SIG-M5 treated with dmso at 0.1 percent for 504 hours (cell line): ENCODE measurements at regions not wholly inside any gene's neighbourhood (a gene's known extent, or its start where the extent isn't known, plus 50 kb on each side); places are given as distances from the start of the nearest gene placed in this dataset.
"Not testable (repeated sequence)": the region's sequence is repeated elsewhere in the genome, so short reads cannot be mapped to it uniquely, and the experiment has no call there.

Source experiments
- DNase-seq: peaks from one replicate; lab custom pipeline; 2025; ENCODE audit not compliant: unreplicated experiment; lab: John Stamatoyannopoulos, UW

DNA sequence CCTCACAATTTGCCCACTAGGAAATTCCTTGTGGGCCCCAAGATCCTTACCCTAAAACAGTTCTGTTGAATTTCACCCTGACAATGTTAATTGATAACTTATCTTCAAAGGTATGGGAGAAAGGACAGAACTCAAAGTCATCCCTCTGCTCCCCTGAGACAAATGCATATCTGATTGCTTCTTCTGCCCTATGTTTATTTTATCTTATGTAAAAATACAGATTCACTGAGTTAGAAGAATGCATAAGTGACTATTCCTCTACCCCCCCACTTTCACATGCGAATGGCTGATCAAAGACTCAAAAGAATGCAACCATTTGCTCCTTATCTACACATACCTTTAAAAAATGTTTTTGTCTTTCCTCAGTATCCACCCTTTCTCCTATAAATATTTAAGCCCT lies 235.7 kb upstream of the SEMA3C start:
- no peak for DNase-seq

DNA sequence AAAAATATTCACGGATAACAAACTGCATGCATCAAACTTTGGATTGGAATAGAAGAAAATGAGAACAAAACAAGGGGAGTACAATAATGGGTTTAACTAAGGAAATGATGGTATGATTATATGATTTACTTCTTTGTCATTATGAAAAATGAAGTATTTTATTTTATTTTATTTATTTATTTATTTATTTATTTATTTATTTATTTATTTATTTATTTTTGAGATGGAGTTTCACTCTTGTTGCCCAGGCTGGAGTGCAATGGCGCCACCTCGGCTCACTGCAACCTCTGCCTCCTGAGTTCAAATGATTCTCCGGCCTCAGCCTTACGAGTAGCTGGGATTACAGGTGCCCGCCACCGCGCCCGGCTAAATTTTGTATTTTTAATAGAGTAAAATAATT lies 234.1 kb upstream of the SEMA3C start:
- DNase-seq: not testable (repeated sequence)

DNA sequence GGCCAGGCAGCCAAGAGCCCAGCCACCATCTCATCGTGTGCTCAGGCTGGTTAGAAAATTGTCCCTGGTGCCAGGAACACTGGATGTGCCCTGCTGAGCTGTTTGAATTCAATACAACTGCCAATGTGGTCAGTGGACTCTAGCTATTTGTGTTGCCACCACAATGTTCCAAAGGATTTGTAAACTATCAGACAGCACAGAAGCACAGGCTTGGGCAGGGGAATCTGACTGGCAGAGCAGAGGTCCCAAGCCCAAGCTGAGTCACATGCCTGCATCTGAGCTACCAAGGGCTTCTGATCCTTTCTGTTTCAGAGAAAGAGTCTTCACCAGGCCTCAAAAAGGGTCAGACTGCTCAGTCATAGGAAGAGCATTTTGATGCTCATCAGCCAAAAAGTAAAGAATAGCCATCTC lies 232.1 kb upstream of the SEMA3C start:
- no peak for DNase-seq

DNA sequence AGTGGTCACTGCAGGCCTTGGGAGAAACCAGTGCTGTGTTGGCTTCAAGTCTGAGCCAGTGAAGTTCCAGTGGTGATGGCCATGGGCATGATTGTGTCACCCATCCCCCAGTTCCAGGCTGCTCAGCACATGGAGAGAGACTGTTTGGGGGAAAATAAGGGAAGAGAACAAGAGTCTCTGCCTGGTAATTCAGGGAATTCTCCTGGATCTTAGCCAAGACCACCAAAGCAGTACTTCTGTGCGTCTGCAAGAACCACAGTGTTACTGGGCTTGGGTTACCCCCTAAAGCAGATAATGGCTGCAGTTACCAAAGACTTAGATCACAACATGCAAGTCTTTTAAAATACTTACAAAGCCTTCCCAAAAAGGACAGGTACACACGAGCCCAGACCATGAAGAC lies 225.0 kb upstream of the SEMA3C start:
- no peak for DNase-seq

DNA sequence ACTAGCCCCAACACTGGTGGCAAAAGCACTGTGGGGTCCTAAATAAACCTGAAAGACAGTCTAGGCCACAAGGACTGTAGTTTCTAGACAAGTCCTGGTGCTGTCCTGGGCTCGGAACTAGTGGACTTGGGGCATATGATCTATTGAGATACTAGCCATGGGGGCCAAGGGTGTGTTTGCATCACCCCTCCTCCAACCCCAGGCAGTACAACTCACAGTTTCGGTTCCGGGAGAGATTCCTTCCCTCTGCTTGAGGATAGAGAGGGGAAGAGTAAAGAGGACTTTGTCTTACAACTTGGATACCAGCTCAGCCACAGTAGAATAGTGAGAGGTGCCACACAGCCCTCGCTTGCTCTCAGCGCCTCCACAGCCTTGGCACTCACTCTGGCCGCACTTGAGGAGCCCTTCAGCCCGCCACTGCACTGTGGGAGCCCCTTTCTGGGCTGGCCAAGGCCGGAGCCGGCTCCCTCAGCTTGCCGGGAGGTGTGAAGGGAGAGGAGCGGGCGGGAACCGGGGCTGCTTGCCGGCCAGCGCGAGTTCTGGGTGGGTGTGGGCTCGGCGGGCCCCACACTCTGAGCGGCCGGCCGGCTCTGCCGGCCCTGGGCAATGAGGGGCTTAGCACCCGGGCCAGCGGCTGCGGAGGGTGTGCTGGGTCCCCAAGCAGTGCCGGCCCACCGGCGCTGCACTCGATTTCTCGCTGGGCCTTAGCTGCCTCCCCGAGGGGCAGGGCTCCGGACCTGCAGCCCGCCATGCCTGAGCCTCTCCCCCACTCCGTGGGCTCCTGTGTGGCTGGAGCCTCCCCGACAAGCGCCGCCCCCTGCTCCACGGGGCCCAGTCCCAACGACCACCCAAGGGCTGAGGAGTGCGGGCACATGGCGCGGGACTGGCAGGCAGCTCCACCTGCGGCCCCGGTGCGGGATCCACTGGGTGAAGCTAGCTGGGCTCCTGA lies 222.7 kb upstream of the SEMA3C start:
- DNase-seq: peak; percentile 9

DNA sequence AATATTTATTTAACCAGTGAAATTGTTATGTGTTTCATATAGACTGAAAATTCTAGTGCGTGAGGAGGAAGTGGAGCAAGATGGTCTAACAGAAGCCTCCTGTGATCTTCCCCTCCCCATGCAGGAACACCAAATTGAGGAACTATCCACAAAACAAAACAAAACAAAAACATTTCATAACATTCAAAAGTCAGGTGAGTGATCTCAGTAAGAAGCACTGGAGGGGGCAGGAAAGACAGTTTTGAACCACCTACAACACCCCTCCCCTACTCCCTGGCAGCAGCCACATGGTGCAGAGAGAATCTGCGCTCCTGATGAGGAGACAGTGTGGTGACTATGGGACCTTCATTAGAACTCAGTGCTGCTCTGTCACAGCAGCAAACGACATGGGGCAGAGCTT lies 221.9 kb upstream of the SEMA3C start:
- peak; percentile 52 for DNase-seq

DNA sequence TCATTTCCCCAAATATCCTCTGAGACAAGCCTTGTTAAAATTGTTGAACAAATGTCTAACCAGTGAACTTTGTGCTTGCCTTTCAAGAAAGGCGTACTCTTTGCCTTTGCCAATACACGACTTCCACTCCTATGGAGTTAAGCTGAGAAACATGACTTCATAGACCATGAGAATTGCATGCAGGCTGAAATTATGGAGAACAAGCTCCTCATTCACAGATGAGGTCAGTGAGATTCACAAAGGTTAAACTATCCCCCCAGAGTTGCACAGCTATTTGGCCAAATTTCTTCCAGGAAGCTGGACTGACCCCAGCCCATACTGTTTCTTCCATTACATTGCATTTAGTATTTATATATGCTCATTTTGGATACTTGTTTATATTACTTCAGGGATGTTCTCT lies 221.4 kb upstream of the SEMA3C start:
- no peak for DNase-seq

DNA sequence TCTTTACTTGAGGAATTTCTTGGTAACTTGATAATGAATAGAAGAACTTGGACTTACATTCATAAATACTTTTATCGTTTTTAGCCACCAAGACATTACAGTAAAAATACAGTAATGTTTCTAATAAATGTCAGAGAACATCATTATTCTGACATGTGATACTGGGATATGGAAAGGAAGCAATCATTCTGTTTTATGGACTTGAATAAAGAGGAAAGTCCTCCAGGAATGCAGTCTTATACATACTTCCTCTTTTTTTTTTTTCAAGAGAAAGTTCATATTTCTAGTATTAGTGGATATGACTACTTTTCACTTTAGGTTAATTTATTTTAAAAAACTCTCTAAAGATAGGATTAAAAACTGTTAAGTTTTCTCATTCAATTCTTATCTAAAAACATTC lies 220.0 kb upstream of the SEMA3C start:
- no peak for DNase-seq

DNA sequence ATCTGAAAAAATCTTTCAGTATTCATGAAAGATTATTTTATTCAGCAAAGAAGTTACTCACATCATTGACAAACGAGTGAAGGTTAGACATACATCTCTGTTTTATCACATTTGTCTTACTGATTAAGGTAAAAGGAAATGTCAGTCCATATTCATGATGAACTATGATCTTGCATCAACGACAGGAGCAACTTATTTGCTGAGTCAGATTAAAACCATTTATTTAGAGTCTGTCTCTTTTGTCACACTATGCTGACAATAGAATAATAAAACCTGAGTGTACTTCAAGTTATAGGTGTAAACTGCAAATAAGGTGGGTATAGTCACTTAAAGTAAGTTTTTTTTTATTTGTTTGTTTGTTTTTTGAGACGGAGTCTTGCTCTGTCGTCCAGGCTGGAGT lies 216.5 kb upstream of the SEMA3C start:
- no peak for DNase-seq

DNA sequence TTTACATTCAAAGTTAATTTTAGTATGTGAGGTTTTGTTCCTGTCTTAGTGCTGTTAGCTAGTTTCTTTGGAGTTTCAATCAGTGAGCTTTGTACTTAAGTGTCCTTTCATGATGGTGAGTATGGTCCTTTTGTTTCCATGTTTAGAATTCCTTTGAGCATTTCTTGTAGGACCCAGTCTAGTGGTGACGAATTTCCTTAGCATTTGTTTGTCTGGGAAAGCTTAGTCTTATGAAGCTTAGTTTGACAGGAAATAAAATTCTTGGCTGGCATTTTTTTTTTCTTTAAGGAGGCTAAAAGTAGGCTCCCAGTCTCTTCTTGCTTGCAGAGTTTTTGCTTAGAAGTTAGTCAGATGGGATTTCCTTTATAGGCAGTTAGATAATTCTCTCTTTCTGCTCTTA lies 209.2 kb upstream of the SEMA3C start:
- no peak for DNase-seq

DNA sequence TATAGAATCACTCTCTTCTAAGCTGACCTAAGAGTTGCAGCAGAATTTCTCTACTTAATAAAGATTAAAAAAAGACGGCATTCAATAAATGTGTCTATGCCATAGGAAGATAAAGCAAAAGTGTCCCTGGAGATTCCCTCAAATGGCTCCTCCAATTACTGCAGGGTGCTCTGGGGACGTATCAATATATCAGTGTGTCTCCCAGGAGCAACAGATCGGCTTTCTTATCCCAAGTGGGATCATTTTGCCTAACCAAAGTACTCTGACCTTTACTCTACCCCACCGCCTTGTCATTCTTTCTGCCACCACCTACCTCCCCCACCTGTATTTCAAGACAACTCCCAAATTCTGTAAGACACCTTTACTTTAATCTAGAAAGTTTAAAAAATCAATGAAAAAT lies 202.0 kb upstream of the SEMA3C start:
- no peak for DNase-seq

DNA sequence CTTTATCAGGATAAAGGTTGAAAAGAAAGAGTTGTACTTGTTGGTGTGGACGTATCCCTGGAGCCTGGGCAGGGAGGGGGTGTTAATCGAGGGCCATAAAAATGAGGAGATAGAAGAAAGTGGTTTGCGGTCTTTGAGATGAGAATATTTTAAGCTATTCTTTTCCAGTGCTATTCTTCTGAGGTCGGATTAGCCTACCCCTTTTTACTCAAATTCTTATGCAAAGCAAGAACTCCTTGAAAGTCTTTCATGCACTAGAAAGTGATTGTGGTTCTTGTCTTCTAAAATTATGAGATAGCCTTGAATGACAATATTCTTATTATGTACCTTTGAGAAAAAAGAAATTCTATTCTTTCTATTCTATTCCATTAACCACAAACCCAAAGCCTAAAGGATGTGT lies 201.3 kb upstream of the SEMA3C start:
- DNase-seq: no peak

DNA sequence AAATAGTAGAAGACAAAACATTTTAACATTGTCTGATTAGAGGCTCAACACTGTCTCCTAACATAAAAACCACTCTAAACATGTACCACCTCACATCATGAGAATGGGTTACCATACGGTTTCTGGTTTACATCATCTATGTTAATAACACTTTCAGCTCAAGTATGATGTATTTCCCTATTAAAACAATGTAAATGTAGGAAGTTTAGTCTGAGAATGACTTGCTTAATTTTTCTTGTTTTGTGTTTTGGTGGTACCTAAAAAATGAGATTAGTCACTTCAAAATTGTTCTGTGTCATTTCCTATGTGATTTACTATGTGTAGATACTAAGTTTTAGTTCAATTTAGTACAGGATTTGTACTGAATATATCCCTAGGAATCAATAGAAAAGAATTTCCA lies 195.8 kb upstream of the SEMA3C start:
- no peak for DNase-seq

DNA sequence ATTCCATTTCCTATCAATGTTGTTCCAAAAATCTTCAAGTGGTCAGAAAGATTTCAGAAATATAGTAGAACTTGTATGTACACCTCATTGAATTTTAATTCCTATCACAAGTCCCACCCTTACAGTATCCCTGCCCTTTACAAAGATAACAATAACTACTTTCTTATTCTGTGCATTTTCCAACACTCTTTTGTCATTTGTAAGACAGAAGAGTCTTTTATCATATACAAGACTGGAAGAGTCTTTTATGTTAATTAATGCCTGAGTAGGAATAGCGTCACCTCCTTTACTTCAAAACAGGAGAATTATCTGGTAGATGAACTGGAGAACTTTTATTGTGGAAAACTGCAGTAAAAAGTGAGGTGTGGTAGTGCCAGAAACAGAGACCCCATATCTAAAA lies 193.9 kb upstream of the SEMA3C start:
- no peak for DNase-seq

DNA sequence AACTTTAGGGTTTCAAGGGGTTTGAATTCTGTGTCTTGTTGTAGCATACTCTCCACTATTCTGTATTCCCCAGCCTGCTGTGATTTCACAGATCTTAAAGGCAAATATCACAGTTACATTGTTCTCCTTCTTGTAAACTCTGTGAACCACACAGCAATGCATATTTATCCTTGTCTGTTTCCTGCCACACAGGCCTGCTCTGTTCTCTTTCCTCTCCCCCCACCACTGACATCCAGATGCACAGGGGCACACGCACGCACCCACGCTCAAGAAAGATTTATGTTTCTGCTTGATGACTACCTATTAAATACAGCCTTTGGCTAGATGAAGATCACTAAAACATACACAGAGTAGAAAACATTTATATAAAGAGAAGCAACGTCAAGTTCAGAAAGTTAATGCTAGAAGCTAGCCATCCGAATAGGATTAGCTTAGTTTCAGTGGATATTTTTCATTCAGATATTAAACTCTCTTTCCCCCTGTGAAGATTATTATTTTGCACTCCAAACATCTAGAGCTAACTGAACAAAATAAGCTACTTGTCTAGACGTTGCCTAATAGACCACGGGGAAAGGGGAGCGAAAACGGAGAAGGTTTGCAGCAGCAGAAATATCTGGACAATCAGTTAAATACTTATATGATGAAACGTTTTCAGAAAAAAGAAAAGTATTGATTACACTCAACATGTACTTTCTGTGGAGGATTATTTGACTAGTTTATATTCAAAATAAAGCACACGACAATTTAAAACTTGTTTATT lies 193.1 kb upstream of the SEMA3C start:
- DNase-seq: no peak

DNA sequence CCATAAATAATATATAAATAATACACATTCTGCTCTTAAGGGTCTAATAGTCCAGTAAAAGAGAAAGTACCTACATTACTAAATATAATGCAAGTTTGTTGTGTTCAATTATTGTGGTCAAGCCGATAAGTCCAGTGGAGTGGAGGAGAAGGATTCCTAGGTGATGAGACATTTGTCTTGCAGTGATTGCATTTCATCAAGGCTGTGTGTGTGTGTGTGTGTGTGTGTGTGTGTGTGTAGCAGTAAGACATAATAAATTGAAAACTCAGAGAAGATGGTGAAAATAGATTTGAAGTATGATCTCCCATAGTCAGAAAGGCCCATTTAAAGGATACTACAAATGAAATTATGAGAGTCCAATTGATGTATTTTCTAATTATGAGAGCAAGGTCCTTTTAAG lies 192.5 kb upstream of the SEMA3C start:
- no peak for DNase-seq

DNA sequence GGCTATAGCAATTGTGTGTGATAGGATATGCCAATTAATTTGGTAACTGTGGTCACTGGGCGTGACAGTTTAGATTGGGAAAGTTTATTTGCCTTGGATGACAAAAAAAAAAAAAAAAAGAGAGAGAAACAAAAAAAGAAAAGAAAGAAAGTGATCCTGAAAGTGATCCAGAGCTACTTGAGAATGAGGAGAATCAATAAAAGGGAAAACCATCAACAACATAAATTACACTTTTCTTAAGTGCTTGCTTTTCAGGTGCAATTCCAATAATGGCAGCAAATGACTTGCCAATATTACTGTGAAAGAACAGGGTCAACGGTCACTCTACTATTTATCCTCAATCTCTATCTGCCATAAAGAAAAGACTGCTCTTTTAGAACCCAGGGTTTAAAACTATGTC lies 191.8 kb upstream of the SEMA3C start:
- no peak for DNase-seq

DNA sequence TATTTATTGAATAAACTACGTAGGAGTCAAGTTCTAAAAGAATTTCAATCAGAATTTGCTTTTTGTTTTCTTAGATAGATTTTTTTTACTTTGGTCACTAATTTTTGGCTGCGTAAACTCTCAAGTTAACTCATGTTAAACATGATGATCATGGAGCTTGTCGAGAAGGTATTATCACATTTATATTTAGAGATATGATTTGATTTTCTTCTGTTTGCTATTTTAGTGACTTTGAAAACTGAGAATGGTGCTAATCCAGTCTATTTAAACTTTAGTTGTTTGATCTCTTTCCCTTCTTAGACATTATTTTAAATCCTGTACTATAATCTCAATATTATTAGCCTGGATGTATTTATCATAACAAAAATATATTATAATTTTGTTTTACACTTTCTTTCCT lies 179.4 kb upstream of the SEMA3C start:
- no peak for DNase-seq

DNA sequence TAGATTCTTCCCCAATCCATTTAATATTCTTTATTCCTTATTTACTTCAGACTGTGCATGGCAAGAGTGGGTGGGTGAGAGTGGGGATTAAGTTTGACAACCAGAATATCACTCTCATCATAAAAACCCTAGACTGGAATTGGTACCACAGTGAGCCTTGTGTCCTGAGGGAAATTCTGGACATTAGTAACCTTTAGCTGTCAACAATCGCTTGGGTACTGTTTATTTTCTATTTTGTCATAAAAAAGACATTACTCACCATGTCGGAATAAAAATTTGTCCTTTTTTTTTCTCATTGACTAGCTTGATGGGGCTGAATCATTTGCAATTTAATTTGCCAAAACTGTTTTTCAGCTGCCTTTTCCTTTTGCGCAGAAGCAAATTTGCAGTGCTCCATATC lies 176.1 kb upstream of the SEMA3C start:
- DNase-seq: no peak

DNA sequence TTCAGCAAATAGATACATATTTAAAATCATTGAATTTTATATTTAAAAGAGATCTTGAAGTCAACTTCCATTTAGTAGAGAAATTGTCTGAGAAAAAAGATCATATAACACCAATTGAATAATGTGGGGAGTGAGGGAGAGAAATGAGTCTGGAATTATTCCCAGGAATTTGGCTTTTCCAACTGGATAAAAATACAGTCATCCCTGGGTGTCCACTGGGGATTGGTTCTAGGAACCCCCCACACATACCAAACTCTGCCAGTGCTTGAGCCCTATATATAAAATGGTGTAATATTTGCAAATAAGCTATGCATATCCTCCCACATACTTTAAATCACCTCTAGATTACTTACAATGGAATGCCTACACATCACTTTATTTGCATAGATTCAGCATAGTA lies 162.8 kb upstream of the SEMA3C start:
- no peak for DNase-seq

DNA sequence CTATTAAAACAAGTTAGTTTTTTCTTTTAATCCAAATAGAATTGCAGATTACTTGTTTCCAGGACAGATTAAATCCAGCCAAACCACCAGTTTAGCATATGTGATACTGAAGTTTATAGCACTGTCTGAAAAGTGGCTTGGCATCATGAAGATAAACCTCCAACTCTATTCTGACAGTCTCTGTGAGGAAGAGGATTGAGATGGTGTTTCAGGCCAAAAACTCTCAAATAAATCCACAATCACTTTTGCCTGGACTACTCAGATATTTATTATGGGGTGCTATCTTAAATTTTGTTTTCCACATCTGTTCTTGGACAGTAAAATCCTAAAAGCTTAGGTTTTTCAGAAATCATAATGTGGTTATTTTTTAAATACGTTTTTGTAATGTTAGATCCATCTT lies 161.7 kb upstream of the SEMA3C start:
- DNase-seq: no peak

DNA sequence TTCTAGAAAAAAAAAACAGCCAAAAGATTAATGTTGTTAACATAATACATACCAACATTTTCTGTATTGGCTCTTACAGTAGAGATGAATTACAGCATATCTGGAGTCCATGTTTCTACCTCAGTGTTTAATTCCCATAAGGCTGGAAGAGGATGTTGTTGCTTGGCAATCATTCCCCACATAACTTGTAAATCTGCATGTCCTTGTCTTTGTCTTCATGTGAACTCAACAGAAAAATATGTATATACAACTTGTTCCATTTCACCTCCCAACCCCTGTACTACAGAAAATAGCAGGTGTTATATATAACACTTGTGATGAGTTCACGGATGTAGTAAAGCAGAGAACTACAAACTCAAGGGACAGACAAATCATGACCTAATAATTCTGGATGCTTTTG lies 160.9 kb upstream of the SEMA3C start:
- no peak for DNase-seq
